Urothelium cell line (cell line): ENCODE measurements at regions not wholly inside any gene's neighbourhood (a gene's known extent, or its start where the extent isn't known, plus 50 kb on each side); places are given as distances from the start of the nearest gene placed in this dataset.

Experiments used
- DNase-seq: peaks from one replicate; pipeline ENCODE4 v3.0.0; 2011; ENCODE audit warnings: low spot score, mixed read lengths
- FAIRE-seq: peaks from 2 replicates; lab custom pipeline; 2011; peaks lifted over from hg19 to GRCh38; lab: Jason Lieb, UNC

DNA sequence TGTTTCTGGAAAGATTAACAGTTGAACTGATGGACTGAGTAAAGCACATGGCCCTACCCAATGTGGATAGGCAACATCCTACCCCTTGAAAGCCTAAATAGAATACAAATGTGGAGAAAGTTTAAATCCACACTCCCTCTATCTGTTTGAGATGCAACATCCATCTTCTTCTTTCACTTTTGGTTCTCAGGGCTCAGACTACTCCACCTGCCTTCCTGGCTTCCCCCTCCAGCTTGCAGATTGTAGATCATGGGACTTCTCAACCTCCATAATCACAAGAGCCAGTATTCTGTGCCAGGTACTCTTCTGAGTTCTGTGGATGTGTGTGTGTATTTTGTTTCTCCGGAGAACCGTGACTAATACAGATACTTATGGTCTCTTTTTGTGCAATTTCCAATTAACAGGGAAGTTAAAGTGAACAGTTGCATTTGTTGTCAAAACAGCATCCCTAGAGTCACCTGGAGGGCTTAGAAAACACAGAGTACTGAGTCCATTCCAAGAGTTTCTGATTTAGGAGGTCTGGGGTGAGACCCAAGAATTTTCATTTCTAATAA, 590.3 kb upstream of the MIR17HG start:
- DNase-seq: no peak
- no peak for FAIRE-seq

- no peak for FAIRE-seq
- no peak for DNase-seq
These were observed 586.8 kb upstream of the MIR17HG start for GRCh38 chr13:90760639-90761038.

DNA sequence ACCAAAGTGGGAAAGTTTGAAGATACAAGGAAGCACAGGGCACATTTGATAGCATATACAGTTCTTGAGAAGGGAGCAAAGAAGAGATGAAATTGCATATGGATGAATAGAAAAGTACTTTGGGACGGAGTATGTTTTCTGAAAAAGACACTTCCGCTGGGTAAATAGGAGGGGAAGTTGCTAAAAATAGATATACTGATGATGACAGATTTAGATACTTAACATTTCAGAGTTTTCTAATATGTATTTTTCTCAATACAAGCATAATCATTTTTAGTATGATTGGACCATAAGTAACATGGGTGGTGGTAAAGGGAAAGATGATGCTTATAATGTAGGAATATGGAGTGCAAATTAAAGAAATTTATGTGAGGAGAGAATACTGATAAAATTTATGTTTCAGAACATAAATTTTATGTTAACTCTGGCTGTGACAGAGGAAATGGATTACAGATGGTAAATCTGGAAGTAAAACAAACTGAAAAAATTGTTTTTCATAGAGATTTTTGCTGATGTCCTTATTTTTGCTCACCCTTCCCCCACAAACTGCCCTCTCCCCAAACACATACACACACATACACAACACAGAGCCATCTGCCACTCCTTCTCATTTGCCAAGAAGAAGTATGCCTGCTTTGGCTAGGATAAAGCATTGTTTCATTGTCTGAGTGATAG, 583.9 kb upstream of the MIR17HG start:
- FAIRE-seq (no peak), DNase-seq (no peak)

DNA sequence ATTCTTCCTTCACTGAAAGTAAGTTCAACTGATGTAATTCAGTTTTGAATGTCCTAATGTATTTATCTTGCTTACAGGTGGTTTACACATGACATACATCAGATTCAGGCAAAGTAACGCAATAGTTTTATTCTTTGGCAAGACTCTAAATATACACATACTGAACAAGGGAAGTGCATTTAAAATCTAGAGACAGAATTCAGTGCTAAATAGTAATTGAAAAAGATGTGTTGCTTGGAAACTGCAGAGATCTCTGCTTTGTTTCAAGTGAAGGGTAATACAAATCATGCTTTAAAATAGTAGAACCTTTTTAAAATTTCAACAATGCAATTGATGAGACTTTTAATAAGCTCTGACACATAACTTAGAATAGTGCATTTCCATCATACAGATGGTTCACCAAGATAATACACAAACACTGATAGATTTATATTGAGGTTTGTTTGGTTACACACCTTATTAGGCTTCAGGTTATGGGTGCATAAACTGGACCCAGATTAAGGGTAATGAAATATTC, 581.0 kb upstream of the MIR17HG start:
- DNase-seq (no peak), FAIRE-seq (no peak)

DNA sequence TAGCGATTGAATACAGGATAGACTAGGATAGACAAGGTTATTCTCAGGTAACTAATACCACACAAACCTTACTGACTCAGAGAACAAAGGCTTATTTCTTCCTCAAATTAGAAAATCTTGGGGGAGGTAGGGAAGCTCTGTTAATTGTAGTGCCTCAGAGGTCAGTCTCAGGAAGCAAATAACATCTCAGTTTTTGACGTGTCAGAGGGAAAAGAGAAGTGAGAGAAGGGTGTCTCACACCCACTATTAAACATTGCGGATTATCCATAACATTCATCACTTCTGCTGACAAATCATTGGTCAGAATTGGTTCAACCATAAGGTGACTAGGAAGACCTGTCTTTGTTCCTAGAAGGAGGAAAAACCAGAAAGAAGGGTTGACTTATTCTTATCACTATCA, 579.4 kb upstream of the MIR17HG start:
- FAIRE-seq (no peak), DNase-seq (no peak)

- DNase-seq (no peak), FAIRE-seq (no peak)
These were observed 578.1 kb upstream of the MIR17HG start for GRCh38 chr13:90769387-90769786.

- FAIRE-seq (no peak), DNase-seq (no peak)
These were observed 577.2 kb upstream of the MIR17HG start for GRCh38 chr13:90770334-90770733.

- FAIRE-seq (no peak), DNase-seq (no peak)
These were observed 573.8 kb upstream of the MIR17HG start for GRCh38 chr13:90773681-90774080.

DNA sequence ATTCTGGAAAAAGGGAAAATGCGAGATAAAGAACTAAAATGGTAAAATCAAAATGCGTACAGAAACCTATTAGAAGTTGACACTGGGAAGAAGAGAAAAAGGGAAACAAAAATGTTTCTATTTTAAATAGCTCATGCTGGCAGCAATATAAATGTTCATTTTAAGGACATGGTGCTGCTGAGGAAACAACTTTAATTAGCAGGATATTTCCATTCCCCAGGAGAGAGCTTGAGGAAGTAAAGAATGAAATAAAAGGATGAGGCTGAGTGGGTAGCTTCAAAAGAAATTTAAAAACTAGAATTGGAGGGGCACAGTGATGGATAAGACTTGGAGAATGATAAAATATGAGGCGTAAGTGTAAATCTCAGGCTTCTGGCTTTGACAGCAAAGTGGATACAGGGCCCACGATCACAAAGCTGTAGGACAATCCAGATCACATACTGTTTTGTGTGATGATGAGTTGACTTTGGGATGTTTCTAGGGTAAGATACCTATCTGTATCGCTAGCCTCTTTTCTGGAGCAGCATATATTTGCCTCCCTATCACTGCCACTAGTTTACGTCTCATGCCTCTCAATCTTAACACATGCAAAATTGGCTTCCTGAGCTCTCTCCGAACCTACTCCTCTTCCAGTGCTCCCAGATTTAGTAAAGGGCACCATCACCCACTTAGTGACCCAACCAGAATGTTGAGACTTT, 571.3 kb upstream of the MIR17HG start:
- no peak for DNase-seq
- no peak for FAIRE-seq

- FAIRE-seq (no peak), DNase-seq (no peak)
These were observed 564.2 kb upstream of the MIR17HG start for GRCh38 chr13:90783273-90783672.

- DNase-seq (no peak), FAIRE-seq (no peak)
These were observed 560.5 kb upstream of the MIR17HG start for GRCh38 chr13:90787007-90787406.

- FAIRE-seq (no peak), DNase-seq (no peak)
These were observed 555.2 kb upstream of the MIR17HG start for GRCh38 chr13:90792335-90792734.

GRCh38 chr13:90793261-90793820, 554.1 kb upstream of the MIR17HG start:
- DNase-seq (no peak), FAIRE-seq (no peak)

DNA sequence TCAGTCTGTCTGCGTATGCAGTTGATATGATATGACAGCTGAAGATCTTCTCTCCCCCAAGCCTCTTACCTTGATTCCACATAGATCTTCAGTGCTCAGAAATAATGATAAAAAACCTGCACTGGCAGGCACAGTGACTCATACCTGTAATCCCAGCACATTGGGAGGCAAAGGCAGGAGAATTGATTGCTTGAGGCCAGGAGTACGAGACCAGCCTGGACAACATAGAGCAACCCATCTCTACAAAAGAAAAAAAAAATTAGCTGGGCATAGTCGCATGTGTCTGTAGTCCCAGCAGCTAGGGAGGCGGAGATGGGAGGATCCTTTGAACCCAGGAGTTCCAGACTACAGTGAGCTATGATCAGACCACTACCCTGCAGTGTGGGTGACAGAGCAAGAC, 551.0 kb upstream of the MIR17HG start:
- no peak for FAIRE-seq
- DNase-seq: no peak

GRCh38 chr13:90797335-90797734, 550.2 kb upstream of the MIR17HG start:
- DNase-seq (no peak), FAIRE-seq (no peak)

- no peak for DNase-seq
- no peak for FAIRE-seq
These were observed 549.1 kb upstream of the MIR17HG start for GRCh38 chr13:90798381-90798780.

GRCh38 chr13:90800082-90800746, 547.3 kb upstream of the MIR17HG start:
- DNase-seq: no peak
- no peak for FAIRE-seq

DNA sequence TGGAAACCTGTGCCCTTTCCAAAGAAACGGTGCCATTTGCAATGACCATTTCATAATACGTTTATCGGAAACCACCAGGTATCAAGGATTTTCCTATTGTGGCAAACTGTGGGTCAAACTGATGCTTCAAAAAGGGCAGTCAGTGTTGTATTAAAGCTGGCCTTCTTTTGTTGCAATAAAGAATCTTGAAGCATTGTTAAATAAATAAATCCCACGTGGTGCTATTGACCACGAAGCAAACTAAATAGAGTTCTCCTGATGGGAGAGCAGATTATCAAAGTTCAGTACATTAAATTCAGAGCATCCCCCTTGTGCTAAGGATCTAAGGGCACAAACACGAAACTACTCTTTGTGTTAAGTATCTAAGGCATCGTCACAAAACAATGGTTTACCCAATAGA, 545.9 kb upstream of the MIR17HG start:
- DNase-seq (no peak), FAIRE-seq (no peak)

GRCh38 chr13:90803210-90803609, 544.3 kb upstream of the MIR17HG start:
- FAIRE-seq: no peak
- DNase-seq: no peak

GRCh38 chr13:90806016-90806615, 541.4 kb upstream of the MIR17HG start:
- DNase-seq (no peak), FAIRE-seq (no peak)

GRCh38 chr13:90806892-90807291, 540.6 kb upstream of the MIR17HG start:
- no peak for FAIRE-seq
- no peak for DNase-seq
